Heart left ventricle (tissue), 16 donors: ENCODE measurements at regions not wholly inside any gene's neighbourhood (a gene's known extent, or its start where the extent isn't known, plus 50 kb on each side); places are given as distances from the start of the nearest gene placed in this dataset.

Experiments used
- ATAC-seq, 4 donors: fragments of 200-7000 bp; cut with Tn5 transposase; one replicate each; pipeline ENCODE4 v1.9.1; 2020 to 2022; ENCODE audit warnings: moderate library complexity in 4 of 4, mild to moderate bottlenecking in 3 of 4, moderate number of reproducible peaks in 1 of 4
- DNase-seq, 5 donors: peaks; one replicate each; pipeline ENCODE4 v3.0.0-alpha.2; 2020
- H3K27ac ChIP-seq, 12 donors: fragments of 200-600 bp; sonication (generic) in 4 of 12; one replicate each; pipeline versions ENCODE4 v1.5.0 to v1.8.0; 2016 to 2022; ENCODE audit warnings: mild to moderate bottlenecking in 2 of 12
- H3K27me3 ChIP-seq, 9 donors: fragments of 200-600 bp; sonication (generic) in 2 of 9; one replicate each; pipeline versions ENCODE4 v1.5.1 to v1.8.0; 2016 to 2022; ENCODE audit warnings: mild to moderate bottlenecking in 3 of 9
- H3K36me3 ChIP-seq, 9 donors: fragments of 200-600 bp; sonication (generic) in 2 of 9; one replicate each; pipeline versions ENCODE4 v1.5.0 to v1.8.0; 2018 to 2022; ENCODE audit warnings: mild to moderate bottlenecking in 2 of 9
- H3K4me1 ChIP-seq, 12 donors: fragments of 200-600 bp; sonication (generic) in 4 of 12; one replicate each; pipeline versions ENCODE4 v1.5.0 to v1.8.0; 2016 to 2022; ENCODE audit warnings: mild to moderate bottlenecking in 3 of 12
- H3K4me3 ChIP-seq, 12 donors: fragments of 200-600 bp; sonication (generic) in 4 of 12; one replicate each; pipeline versions ENCODE4 v1.5.0 to v1.8.0; 2017 to 2022; ENCODE audit warnings: mild to moderate bottlenecking in 9 of 12, moderate library complexity in 4 of 12
- H3K9me3 ChIP-seq, 12 donors: fragments of 200-600 bp; sonication (generic) in 4 of 12; one replicate each; pipeline versions ENCODE4 v1.5.0 to v1.8.0; 2016 to 2022; ENCODE audit warnings: mild to moderate bottlenecking in 1 of 12
- POLR2A ChIP-seq, 2 donors: fragments of 450-650 bp; IDR thresholded peaks; one replicate each; pipeline ENCODE4 v1.6.1; 2017; ENCODE audit warnings: antibody characterized with exemption in 2 of 2, mild to moderate bottlenecking in 2 of 2, moderate library complexity in 2 of 2
- WGBS, 4 donors: extraction: QIAGEN DNeasy Blood & Tissue Kit in 2 of 4; methylation state at CpG; one replicate each; pipeline versions ENCODE4 v1.1.5 to v1.1.7; 2013 to 2018; 5-methylcytosine and 5-hydroxymethylcytosine counted together
- intact Hi-C, 10 donors: fragments of 100-400 bp; cut with DNase I; formaldehyde crosslinking; loops; one replicate each; pipeline versions ENCODE4 v1.11.1 to v1.14.2; 2022
- TF ChIP-seq, protein P1 (sequence below), 12 donors: fragments of 200-600 bp; sonication (generic) in 4 of 12; IDR thresholded peaks; one replicate each; pipeline versions ENCODE4 v1.5.0 to v1.8.0; 2018 to 2022; ENCODE audit warnings: antibody characterized with exemption in 12 of 12, mild to moderate bottlenecking in 5 of 12
- donor health status: ischemic (EF 13 %, LVEDD 7.1; RV severe dilation, severe dysfunction).
- donor health status: healthy with polysubstance abuse.
- donor health status: DM: no; HTN: yes; CAD: no.
- donor health status: DM: no; HTN: no; CAD: no.
- donor health status: ischemic (EF 25% LVEDD 6.9; RV normal size, moderate dysfunction).
- donor health status: ischemic (EF 25% LVEDD 5.7; RV mildly dilated, moderate dysfunction).
- donor health status: healthy.
- donor health status: DM: yes; HTN: yes; CAD: no.
- donor health status: ischemic (EF 35%, LVEDD 5.7; RV mildly dilated, moderate dysfunction).
- donor health status: nonischemic (EF 11% LVEDD 7.7; RV severe dilation, severe dysfunction).
- donor health status: DM: yes; HTN: yes; CAD: no.
- donor health status: PGD.
- donor health status: ischemic (EF 29% LVEDD 5.4; RV normal size, mild dysfunction).
- donor health status: nonischemic (EF 23%, LVEDD 6.1; RV moderate dilation, normal function).

DNA sequence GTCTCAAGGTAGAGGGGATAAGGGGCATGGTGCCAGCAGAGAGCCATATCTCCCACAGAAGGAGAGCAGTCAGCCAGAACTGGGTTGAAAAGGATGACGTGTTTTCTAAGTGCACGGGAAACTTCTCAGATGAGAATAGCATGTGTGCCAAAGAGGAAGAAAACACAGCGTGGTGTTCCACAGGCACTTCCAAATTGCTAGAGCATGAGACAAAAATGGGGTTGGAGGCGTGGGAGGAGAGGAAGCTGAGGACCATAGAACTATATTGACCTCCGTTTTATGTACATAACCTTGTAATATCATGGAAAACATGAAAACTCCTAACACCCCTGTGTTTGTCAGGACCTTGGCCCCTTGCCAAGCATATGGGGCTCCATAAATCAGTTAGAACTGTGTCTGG is 682.7 kb upstream of the RAB6C start:
- peak overlapping the region in 1 of 12 donors; percentile 40 for H3K27ac ChIP-seq
- H3K4me3 ChIP-seq: no peak overlapping the region
- H3K9me3 ChIP-seq: peaks cover 0 to 7% (median 0%) of the 10 kb centered on the region in 12 donors
- intact Hi-C loops: no loop called here
- no peak for DNase-seq
- no peaks in the 10 kb centered on the region for H3K27me3 ChIP-seq
- peak; percentile 50 to 71 (median 63) for ATAC-seq
- WGBS, 4 donors: 16 to 30% (median 20%) methylated on average over 5 of the region's 5 CpGs
- H3K4me1 ChIP-seq: peaks cover 0 to 19% (median 6%) of the 10 kb centered on the region in 12 donors
- no peaks in the 10 kb centered on the region for H3K36me3 ChIP-seq
- TF ChIP-seq, protein P1, sequence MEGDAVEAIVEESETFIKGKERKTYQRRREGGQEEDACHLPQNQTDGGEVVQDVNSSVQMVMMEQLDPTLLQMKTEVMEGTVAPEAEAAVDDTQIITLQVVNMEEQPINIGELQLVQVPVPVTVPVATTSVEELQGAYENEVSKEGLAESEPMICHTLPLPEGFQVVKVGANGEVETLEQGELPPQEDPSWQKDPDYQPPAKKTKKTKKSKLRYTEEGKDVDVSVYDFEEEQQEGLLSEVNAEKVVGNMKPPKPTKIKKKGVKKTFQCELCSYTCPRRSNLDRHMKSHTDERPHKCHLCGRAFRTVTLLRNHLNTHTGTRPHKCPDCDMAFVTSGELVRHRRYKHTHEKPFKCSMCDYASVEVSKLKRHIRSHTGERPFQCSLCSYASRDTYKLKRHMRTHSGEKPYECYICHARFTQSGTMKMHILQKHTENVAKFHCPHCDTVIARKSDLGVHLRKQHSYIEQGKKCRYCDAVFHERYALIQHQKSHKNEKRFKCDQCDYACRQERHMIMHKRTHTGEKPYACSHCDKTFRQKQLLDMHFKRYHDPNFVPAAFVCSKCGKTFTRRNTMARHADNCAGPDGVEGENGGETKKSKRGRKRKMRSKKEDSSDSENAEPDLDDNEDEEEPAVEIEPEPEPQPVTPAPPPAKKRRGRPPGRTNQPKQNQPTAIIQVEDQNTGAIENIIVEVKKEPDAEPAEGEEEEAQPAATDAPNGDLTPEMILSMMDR (IDR thresholded peaks at IDR 0.05): no peak
- TF ChIP-seq POLR2A (IDR thresholded peaks at IDR 0.05): no peak

DNA sequence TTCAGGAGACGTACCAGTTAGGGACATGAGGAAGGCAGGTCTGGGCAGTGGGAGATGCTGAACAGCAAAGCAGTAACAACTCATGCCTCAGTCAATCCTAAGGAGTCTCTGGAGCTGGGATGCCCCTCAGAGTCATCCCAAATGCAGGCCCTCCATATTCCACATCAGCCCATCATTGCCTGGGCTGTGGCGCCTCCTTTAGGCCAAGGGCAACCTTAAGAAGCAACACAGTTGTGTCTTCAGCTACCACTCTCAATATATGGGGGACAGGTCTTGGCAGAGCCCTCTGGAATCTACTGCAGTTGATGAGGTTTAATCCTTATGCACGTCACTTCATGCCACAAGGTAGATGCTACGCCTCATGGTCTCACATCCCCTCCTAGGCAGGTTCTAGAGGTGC is 682.0 kb upstream of the RAB6C start:
- Histone ChIP-seq H3K27me3 (no peaks in the 10 kb centered on the region), H3K4me3 (no peak overlapping the region), H3K36me3 (no peaks in the 10 kb centered on the region), H3K4me1 (peaks cover 0 to 24% (median 6%) of the 10 kb centered on the region in 12 donors), H3K27ac (no peak overlapping the region), H3K9me3 (peaks cover 0 to 7% (median 0%) of the 10 kb centered on the region in 12 donors)
- TF ChIP-seq, protein P1 (IDR thresholded peaks at IDR 0.05): no peak
- TF ChIP-seq POLR2A (IDR thresholded peaks at IDR 0.05): no peak
- intact Hi-C loops: no loop called here
- DNase-seq (no peak), ATAC-seq (no peak)
- 64 to 87% (median 82%) methylated on average over 3 to 4 of the region's 4 CpGs for WGBS, 4 donors

DNA sequence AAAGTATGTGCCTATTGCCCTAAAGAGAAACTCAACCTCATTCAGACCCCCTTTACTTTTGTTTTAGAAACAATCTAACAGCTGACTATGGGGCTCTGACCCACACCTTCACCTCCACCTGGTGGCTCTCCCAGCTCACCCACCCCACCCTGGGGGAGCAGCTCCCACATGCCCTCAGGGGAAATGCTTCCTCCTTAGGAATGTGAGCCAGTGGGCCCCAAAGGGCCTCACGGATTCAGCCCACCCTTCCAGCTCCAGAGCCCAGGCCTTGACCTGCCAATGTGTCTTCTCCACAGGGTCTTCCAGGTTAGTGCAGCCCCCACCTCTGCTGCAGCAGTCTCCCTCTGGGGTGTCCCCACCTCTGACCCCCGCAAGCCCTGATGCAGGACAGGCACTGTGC is 680.1 kb upstream of the RAB6C start:
- DNase-seq: no peak
- no peak overlapping the region for H3K27ac ChIP-seq
- TF ChIP-seq, protein P1 (IDR thresholded peaks at IDR 0.05): no peak
- no peak for TF ChIP-seq POLR2A (IDR thresholded peaks at IDR 0.05)
- H3K36me3 ChIP-seq: no peaks in the 10 kb centered on the region
- H3K4me3 ChIP-seq: no peak overlapping the region
- no peaks in the 10 kb centered on the region for H3K27me3 ChIP-seq
- H3K4me1 ChIP-seq: peaks cover 0 to 24% (median 6%) of the 10 kb centered on the region in 12 donors
- intact Hi-C loops: no loop called here
- peaks cover 0 to 7% (median 0%) of the 10 kb centered on the region in 12 donors for H3K9me3 ChIP-seq
- 95 to 100% (median 96%) methylated on average over 2 of the region's 2 CpGs for WGBS, 4 donors
- no peak for ATAC-seq

DNA sequence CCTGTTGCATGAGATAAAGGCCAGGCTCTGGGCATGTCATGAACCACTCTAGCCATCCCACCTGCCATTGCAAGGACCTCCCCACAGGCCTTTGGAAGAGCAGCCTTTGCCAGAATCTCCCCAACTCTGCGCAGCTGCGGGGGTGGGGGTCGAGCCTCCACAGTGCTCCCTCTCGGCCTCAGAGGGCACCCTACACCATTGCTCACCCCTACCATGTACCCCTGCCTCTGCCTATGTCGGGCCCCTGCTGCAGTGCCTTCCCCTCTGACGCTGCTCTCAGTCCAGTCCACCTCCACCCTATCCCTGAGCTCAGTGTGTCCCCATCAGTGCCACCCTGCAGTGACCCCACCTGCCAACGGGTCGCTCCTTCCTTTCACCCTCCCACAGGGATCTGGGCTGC is 679.7 kb upstream of the RAB6C start:
- Histone ChIP-seq H3K27ac (no peak overlapping the region), H3K9me3 (peaks cover 0 to 7% (median 0%) of the 10 kb centered on the region in 12 donors), H3K27me3 (no peaks in the 10 kb centered on the region), H3K36me3 (no peaks in the 10 kb centered on the region), H3K4me3 (no peak overlapping the region), H3K4me1 (peaks cover 0 to 24% (median 6%) of the 10 kb centered on the region in 12 donors)
- ATAC-seq (no peak), DNase-seq (no peak)
- WGBS, 4 donors: 91 to 96% (median 94%) methylated on average over 8 of the region's 8 CpGs
- intact Hi-C loops: no loop called here
- TF ChIP-seq, protein P1 (IDR thresholded peaks at IDR 0.05): no peak
- no peak for TF ChIP-seq POLR2A (IDR thresholded peaks at IDR 0.05)
